ENCODE measurements at regions not wholly inside any gene's neighbourhood (a gene's known extent, or its start where the extent isn't known, plus 50 kb on each side); places are given as distances from the start of the nearest gene placed in this dataset.

DNA sequence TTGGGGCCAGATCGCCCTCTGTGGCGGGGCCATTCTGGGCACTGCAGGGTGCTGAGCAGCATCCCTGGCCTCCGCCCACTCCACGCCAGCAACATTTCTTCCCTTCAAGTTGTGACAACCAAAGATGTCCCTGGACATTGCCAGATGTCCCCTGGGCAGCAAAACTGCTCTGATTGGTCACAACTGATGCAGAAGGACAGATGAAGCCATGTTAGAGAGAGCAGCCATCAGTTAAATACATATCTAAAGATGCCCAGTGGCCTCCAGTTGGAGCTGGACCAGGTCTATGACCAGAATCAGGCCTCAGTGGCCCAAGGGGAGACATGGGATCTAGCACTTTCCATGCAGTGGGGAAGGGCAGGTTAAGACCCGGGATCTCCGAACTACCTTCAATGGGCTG is 125.7 kb downstream of the PTPRS start:
- Histone ChIP-seq H3K4me3 (ENCODE audit: insufficient read length, low read depth) (no peak overlapping the region), H3K9ac (ENCODE audit: insufficient read length, low read depth) (no peak overlapping the region), H3K9me3 (ENCODE audit: insufficient read depth, low read length) (peaks cover 5% of the 10 kb centered on the region; the same call in 1 of the 2 replicates), H3K27me3 (ENCODE audit: insufficient read depth, insufficient read length) (no peaks in the 10 kb centered on the region), H3K4me1 (ENCODE audit: insufficient read depth, insufficient read length) (no peaks in the 10 kb centered on the region), H3K36me3 (ENCODE audit: insufficient read depth, insufficient read length, low read length) (peaks cover 95% of the 10 kb centered on the region)
- no peak for DNase-seq (ENCODE audit: low read depth, low spot score)
- TF ChIP-seq SUZ12 (IDR thresholded peaks at IDR 0.05; ENCODE audit: extremely low read depth, insufficient read depth, insufficient read length) = no peak
- TF ChIP-seq YY1 (IDR thresholded peaks at IDR 0.05; ENCODE audit: insufficient read depth, insufficient read length) = no peak
- no peak for TF ChIP-seq ZNF274 (IDR thresholded peaks at IDR 0.05; ENCODE audit: low read depth, low read length)

- Histone ChIP-seq H3K4me3 (ENCODE audit: insufficient read length, low read depth) (no peak overlapping the region), H3K36me3 (ENCODE audit: insufficient read depth, insufficient read length, low read length) (peaks cover 95% of the 10 kb centered on the region), H3K27me3 (ENCODE audit: insufficient read depth, insufficient read length) (no peaks in the 10 kb centered on the region), H3K4me1 (ENCODE audit: insufficient read depth, insufficient read length) (no peaks in the 10 kb centered on the region), H3K9me3 (ENCODE audit: insufficient read depth, low read length) (peaks cover 5% of the 10 kb centered on the region; the same call in 1 of the 2 replicates), H3K9ac (ENCODE audit: insufficient read length, low read depth) (no peak overlapping the region)
- TF ChIP-seq YY1 (IDR thresholded peaks at IDR 0.05; ENCODE audit: insufficient read depth, insufficient read length) (no peak), SUZ12 (IDR thresholded peaks at IDR 0.05; ENCODE audit: extremely low read depth, insufficient read depth, insufficient read length) (no peak), ZNF274 (IDR thresholded peaks at IDR 0.05; ENCODE audit: low read depth, low read length) (no peak)
- DNase-seq (ENCODE audit: low read depth, low spot score) = no peak
These were observed 126.2 kb downstream of the PTPRS start for GRCh38 chr19:5214371-5214770.

DNA sequence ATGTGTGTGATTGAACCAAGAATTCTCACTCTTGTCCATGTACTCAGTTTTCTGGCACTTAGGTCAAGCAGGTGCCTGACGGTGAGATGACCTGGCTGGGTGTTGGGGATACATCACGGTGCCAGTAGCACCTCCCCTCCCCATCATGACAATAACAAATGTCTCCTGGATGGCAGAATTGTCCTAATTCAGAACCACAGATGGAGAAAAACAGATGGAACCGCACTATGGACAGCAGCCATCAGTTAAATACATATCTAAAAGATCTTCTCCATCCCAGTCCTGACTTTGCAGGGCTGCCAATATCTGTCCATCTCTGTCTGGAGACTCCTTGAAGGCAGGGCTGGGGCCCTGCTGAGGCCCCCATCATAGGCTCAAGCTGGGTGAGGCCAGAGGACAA is 126.9 kb downstream of the PTPRS start:
- H3K9ac ChIP-seq (ENCODE audit: insufficient read length, low read depth) = no peak overlapping the region
- peaks cover 5% of the 10 kb centered on the region; the same call in 1 of the 2 replicates for H3K9me3 ChIP-seq (ENCODE audit: insufficient read depth, low read length)
- no peak overlapping the region for H3K4me3 ChIP-seq (ENCODE audit: insufficient read length, low read depth)
- H3K36me3 ChIP-seq (ENCODE audit: insufficient read depth, insufficient read length, low read length) = peaks cover 95% of the 10 kb centered on the region
- DNase-seq (ENCODE audit: low read depth, low spot score) = no peak
- H3K4me1 ChIP-seq (ENCODE audit: insufficient read depth, insufficient read length) = no peaks in the 10 kb centered on the region
- no peaks in the 10 kb centered on the region for H3K27me3 ChIP-seq (ENCODE audit: insufficient read depth, insufficient read length)
- TF ChIP-seq YY1 (IDR thresholded peaks at IDR 0.05; ENCODE audit: insufficient read depth, insufficient read length) (no peak), SUZ12 (IDR thresholded peaks at IDR 0.05; ENCODE audit: extremely low read depth, insufficient read depth, insufficient read length) (no peak), ZNF274 (IDR thresholded peaks at IDR 0.05; ENCODE audit: low read depth, low read length) (no peak)

GRCh38 chr19:5212101-5212500 is 128.5 kb downstream of the PTPRS start:
- Histone ChIP-seq H3K4me3 (ENCODE audit: insufficient read length, low read depth) (no peak overlapping the region), H3K27me3 (ENCODE audit: insufficient read depth, insufficient read length) (no peaks in the 10 kb centered on the region), H3K4me1 (ENCODE audit: insufficient read depth, insufficient read length) (no peaks in the 10 kb centered on the region), H3K9me3 (ENCODE audit: insufficient read depth, low read length) (peaks cover 5% of the 10 kb centered on the region; the same call in 1 of the 2 replicates), H3K9ac (ENCODE audit: insufficient read length, low read depth) (no peak overlapping the region), H3K36me3 (ENCODE audit: insufficient read depth, insufficient read length, low read length) (peaks cover 93% of the 10 kb centered on the region)
- TF ChIP-seq SUZ12 (IDR thresholded peaks at IDR 0.05; ENCODE audit: extremely low read depth, insufficient read depth, insufficient read length) = no peak
- no peak for TF ChIP-seq ZNF274 (IDR thresholded peaks at IDR 0.05; ENCODE audit: low read depth, low read length)
- TF ChIP-seq YY1 (IDR thresholded peaks at IDR 0.05; ENCODE audit: insufficient read depth, insufficient read length) = no peak
- no peak for DNase-seq (ENCODE audit: low read depth, low spot score)

DNA sequence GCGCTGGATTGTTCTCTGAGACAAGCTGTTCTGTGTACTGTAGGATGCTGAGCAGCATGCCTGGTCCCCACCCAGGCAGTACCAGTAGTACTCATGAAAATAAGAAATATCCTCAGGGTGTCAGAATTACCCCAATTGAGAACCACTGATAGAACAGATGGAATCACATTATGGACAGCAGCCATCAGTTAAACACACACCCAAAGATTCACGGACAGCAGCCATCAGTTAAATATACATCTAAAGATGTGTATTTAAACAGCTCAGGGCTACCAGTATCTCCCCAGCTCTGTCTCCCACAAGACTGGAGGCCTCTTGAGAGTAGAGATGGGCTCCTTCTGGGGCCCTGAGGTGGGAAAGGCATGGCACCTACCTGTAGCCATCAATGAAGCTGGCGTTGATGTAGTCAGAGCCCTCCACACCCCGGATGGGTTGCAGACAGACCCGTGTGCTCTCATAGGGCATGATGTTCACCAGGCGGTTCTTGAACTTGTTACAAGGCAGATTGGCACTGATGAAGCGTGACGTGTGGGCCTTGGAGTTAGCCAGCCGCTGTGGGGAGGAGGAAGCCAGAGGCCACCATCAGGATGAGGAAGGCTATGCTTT is 129.3 kb downstream of the PTPRS start:
- TF ChIP-seq YY1 (IDR thresholded peaks at IDR 0.05; ENCODE audit: insufficient read depth, insufficient read length) (no peak), ZNF274 (IDR thresholded peaks at IDR 0.05; ENCODE audit: low read depth, low read length) (no peak), SUZ12 (IDR thresholded peaks at IDR 0.05; ENCODE audit: extremely low read depth, insufficient read depth, insufficient read length) (no peak)
- Histone ChIP-seq H3K36me3 (ENCODE audit: insufficient read depth, insufficient read length, low read length) (peaks cover 90% of the 10 kb centered on the region), H3K9me3 (ENCODE audit: insufficient read depth, low read length) (peaks cover 5% of the 10 kb centered on the region; the same call in 1 of the 2 replicates), H3K27me3 (ENCODE audit: insufficient read depth, insufficient read length) (no peaks in the 10 kb centered on the region), H3K9ac (ENCODE audit: insufficient read length, low read depth) (no peak overlapping the region), H3K4me3 (ENCODE audit: insufficient read length, low read depth) (no peak overlapping the region), H3K4me1 (ENCODE audit: insufficient read depth, insufficient read length) (no peaks in the 10 kb centered on the region)
- no peak for DNase-seq (ENCODE audit: low read depth, low spot score)

DNA sequence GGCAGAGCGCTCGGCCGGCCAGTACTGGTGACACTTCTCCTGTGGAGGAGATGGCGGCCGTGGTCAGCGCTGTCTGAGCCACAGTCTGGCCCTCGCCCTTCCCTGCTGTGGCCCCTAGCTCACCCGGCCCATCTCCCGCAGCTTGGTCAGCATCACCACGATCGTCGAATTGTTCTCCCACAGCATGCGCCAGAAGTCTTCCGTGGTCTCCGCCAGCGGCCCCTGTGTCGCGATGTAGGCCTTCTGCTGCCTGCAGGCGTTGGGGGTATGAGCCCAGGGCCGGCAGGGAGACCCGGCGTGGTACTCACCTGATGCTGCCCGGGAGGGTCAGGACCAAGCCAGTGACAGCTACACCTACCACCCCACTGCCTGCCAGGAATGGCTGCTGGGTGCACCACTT is 130.1 kb downstream of the PTPRS start:
- DNase-seq (ENCODE audit: low read depth, low spot score) = no peak
- peaks cover 85% of the 10 kb centered on the region for H3K36me3 ChIP-seq (ENCODE audit: insufficient read depth, insufficient read length, low read length)
- peaks cover 5% of the 10 kb centered on the region; the same call in 1 of the 2 replicates for H3K9me3 ChIP-seq (ENCODE audit: insufficient read depth, low read length)
- no peak overlapping the region for H3K9ac ChIP-seq (ENCODE audit: insufficient read length, low read depth)
- H3K4me3 ChIP-seq (ENCODE audit: insufficient read length, low read depth) = no peak overlapping the region
- H3K27me3 ChIP-seq (ENCODE audit: insufficient read depth, insufficient read length) = no peaks in the 10 kb centered on the region
- no peaks in the 10 kb centered on the region for H3K4me1 ChIP-seq (ENCODE audit: insufficient read depth, insufficient read length)
- no peak for TF ChIP-seq SUZ12 (IDR thresholded peaks at IDR 0.05; ENCODE audit: extremely low read depth, insufficient read depth, insufficient read length)
- no peak for TF ChIP-seq ZNF274 (IDR thresholded peaks at IDR 0.05; ENCODE audit: low read depth, low read length)
- TF ChIP-seq YY1 (IDR thresholded peaks at IDR 0.05; ENCODE audit: insufficient read depth, insufficient read length) = no peak

- TF ChIP-seq SUZ12 (IDR thresholded peaks at IDR 0.05; ENCODE audit: extremely low read depth, insufficient read depth, insufficient read length) (no peak), ZNF274 (IDR thresholded peaks at IDR 0.05; ENCODE audit: low read depth, low read length) (no peak), YY1 (IDR thresholded peaks at IDR 0.05; ENCODE audit: insufficient read depth, insufficient read length) (no peak)
- Histone ChIP-seq H3K27me3 (ENCODE audit: insufficient read depth, insufficient read length) (no peaks in the 10 kb centered on the region), H3K9me3 (ENCODE audit: insufficient read depth, low read length) (peaks cover 5% of the 10 kb centered on the region; the same call in 1 of the 2 replicates), H3K9ac (ENCODE audit: insufficient read length, low read depth) (no peak overlapping the region), H3K4me3 (ENCODE audit: insufficient read length, low read depth) (no peak overlapping the region), H3K36me3 (ENCODE audit: insufficient read depth, insufficient read length, low read length) (peaks cover 71% of the 10 kb centered on the region), H3K4me1 (ENCODE audit: insufficient read depth, insufficient read length) (no peaks in the 10 kb centered on the region)
- DNase-seq (ENCODE audit: low read depth, low spot score) = no peak
These were observed 132.8 kb downstream of the PTPRS start for GRCh38 chr19:5207806-5208205.
